GM12875 (cell line): ENCODE measurements at regions not wholly inside any gene's neighbourhood (a gene's known extent, or its start where the extent isn't known, plus 50 kb on each side); places are given as distances from the start of the nearest gene placed in this dataset.

Experiments
- H3K4me3 ChIP-seq: one replicate; pipeline ENCODE4 v1.5.1; 2011; ENCODE audit warnings: low read depth, low read length, control low read depth
- TF ChIP-seq, protein P1 (sequence below): IDR thresholded peaks from 2 replicates; pipeline ENCODE4 v1.5.1; 2011; ENCODE audit warnings: low read depth, mild to moderate bottlenecking, control low read depth, inconsistent platforms, low read length, moderate library complexity, borderline replicate concordance; ENCODE audit not compliant: insufficient read depth

- H3K4me3 ChIP-seq = no peak overlapping the region
- TF ChIP-seq, protein P1, sequence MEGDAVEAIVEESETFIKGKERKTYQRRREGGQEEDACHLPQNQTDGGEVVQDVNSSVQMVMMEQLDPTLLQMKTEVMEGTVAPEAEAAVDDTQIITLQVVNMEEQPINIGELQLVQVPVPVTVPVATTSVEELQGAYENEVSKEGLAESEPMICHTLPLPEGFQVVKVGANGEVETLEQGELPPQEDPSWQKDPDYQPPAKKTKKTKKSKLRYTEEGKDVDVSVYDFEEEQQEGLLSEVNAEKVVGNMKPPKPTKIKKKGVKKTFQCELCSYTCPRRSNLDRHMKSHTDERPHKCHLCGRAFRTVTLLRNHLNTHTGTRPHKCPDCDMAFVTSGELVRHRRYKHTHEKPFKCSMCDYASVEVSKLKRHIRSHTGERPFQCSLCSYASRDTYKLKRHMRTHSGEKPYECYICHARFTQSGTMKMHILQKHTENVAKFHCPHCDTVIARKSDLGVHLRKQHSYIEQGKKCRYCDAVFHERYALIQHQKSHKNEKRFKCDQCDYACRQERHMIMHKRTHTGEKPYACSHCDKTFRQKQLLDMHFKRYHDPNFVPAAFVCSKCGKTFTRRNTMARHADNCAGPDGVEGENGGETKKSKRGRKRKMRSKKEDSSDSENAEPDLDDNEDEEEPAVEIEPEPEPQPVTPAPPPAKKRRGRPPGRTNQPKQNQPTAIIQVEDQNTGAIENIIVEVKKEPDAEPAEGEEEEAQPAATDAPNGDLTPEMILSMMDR = no peak
These were observed 336.7 kb downstream of the FOXL1 start for GRCh38 chr16:86914876-86915717.

GRCh38 chr16:86917471-86918365 lies 339.4 kb downstream of the FOXL1 start:
- TF ChIP-seq, protein P1 = no peak
- H3K4me3 ChIP-seq = no peak overlapping the region

- TF ChIP-seq, protein P1 = no peak
- no peak overlapping the region for H3K4me3 ChIP-seq
These were observed 340.3 kb downstream of the FOXL1 start for GRCh38 chr16:86918637-86919036.

DNA sequence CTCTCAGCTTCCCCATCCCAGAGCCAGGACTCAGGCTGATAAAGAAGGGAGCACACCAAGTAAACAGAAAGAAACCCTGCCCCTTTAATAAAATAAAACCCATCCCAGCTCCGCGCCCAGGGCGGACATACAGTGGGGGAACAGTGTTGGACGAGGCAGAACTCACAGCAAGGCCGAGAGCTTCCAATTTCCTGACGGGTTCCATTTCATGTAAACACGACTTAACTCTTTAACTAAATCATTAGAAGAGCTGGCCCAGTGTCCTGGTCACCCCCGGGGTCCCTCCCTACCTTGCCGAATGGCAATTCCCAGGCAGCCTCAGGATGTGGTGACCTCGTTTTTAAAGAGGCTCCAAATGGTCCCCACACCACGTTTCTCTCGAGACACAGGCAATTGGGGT lies 340.7 kb downstream of the FOXL1 start:
- H3K4me3 ChIP-seq = no peak overlapping the region
- TF ChIP-seq, protein P1 = no peak

DNA sequence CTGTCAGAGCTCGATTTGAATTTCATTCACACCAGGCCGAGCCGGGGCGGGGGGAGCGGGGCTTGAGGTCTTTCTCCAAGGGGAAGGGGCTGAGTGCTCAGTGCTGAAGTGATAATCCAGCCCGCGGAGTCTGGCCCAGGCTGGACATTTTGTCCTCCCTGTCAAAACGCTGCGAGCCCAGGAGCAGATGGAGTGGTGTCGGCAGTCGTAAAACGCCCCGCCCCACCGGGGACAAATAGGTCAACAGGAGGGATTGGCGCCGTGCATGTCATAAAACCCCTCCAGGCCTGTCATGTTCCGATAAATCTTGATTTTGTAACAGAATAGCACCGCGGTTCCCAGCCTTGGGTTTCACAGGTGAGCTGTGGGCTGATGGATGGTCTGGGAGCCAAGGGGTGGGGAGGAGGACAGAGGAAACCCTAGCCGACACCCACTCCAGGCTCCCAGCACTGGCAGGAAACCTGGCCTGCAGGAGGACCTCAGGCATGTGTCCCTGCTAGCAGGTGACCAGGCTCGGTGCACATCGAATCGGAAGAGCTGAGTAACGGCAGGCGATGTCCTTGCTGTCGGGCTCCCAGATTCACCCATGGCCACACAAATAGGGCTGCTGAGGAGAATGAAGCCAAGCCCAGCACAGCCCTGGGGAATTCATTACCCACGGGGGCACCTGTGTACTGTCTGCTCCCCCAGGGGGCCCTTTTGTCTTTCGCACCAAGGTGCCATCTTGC lies 341.4 kb downstream of the FOXL1 start:
- TF ChIP-seq, protein P1 = no peak
- H3K4me3 ChIP-seq = no peak overlapping the region

- TF ChIP-seq, protein P1 = no peak
- H3K4me3 ChIP-seq = no peak overlapping the region
These were observed 342.9 kb downstream of the FOXL1 start for GRCh38 chr16:86921289-86921688.
